IMR-90 (cell line): ENCODE measurements at regions not wholly inside any gene's neighbourhood (a gene's known extent, or its start where the extent isn't known, plus 50 kb on each side); places are given as distances from the start of the nearest gene placed in this dataset.

Experiments used
- ATAC-seq: fragments of 200-7000 bp; cut with Tn5 transposase; 2 replicates; pipeline ENCODE4 v1.9.1; 2020; ENCODE audit warnings: low read depth, mild to moderate bottlenecking, moderate library complexity
- BruUV-seq: library from RNA; stranded (reverse); fragments of 400-500 nt; replicated peaks from 2 replicates; lab custom pipeline; 2021; lab: Mats Ljungman, UMichigan
- CTCF ChIA-PET: fragments of 300-600 bp; formaldehyde crosslinking; extraction: SDS; loops from one replicate; lab custom pipeline; 2021; ENCODE audit warnings: antibody characterized with exemption; lab: Yijun Ruan, JAX
- POLR2A ChIA-PET: fragments of 300-600 bp; sonication (Branson Sonifier 250); formaldehyde crosslinking; loops from one replicate; lab custom pipeline; 2022; ENCODE audit warnings: antibody characterized with exemption; ENCODE audit not compliant: unreplicated experiment; lab: Charles Lee
- DNase-seq: peaks from one replicate; pipeline ENCODE4 v3.0.0; 2013
- H2AFZ ChIP-seq: replicated peaks from 2 replicates; pipeline ENCODE3; 2013; ENCODE audit warnings: low read length, mild to moderate bottlenecking; ENCODE audit not compliant: poor library complexity
- H2AK5ac ChIP-seq: 2 replicates; pipeline ENCODE4 v1.6.1; 2013; ENCODE audit warnings: low read depth, low read length, inconsistent platforms
- H2AK9ac ChIP-seq: replicated peaks from 2 replicates; pipeline ENCODE3; 2013; ENCODE audit warnings: mild to moderate bottlenecking, low read depth, low read length, moderate library complexity; ENCODE audit not compliant: poor library complexity
- H2BK120ac ChIP-seq: 2 replicates; pipeline ENCODE4 v1.6.1; 2013; ENCODE audit warnings: low read depth, low read length, inconsistent platforms
- H2BK15ac ChIP-seq: 3 replicates; pipeline ENCODE4 v1.6.1; 2013; ENCODE audit warnings: low read depth, low read length, inconsistent platforms
- H2BK20ac ChIP-seq: 2 replicates; pipeline ENCODE4 v1.6.1; 2013; ENCODE audit warnings: low read depth, mild to moderate bottlenecking, inconsistent platforms, low read length, moderate library complexity
- H2BK5ac ChIP-seq: 2 replicates; pipeline ENCODE4 v1.6.1; 2013; ENCODE audit warnings: mild to moderate bottlenecking, low read depth, low read length, inconsistent platforms; ENCODE audit not compliant: poor library complexity, severe bottlenecking
- H3K14ac ChIP-seq: replicated peaks from 2 replicates; pipeline ENCODE4 v1.6.1; 2013; ENCODE audit warnings: low read depth, low read length, inconsistent platforms
- H3K18ac ChIP-seq: 2 replicates; pipeline ENCODE4 v1.6.1; 2013; ENCODE audit warnings: low read depth, low read length, control low read depth
- H3K23ac ChIP-seq: 2 replicates; pipeline ENCODE4 v1.6.1; 2013; ENCODE audit warnings: low read depth, low read length, inconsistent platforms
- H3K27ac ChIP-seq: 2 replicates; pipeline ENCODE4 v1.5.1; 2013; ENCODE audit warnings: mild to moderate bottlenecking, control low read depth, low read length; ENCODE audit not compliant: insufficient read depth
- H3K27me3 ChIP-seq: 2 replicates; pipeline ENCODE4 v1.6.1; 2013; ENCODE audit warnings: low read length; ENCODE audit not compliant: control insufficient read depth, insufficient read depth
- H3K36me3 ChIP-seq: 2 replicates; pipeline ENCODE4 v1.6.1; 2013; ENCODE audit warnings: low read length, mixed read lengths; ENCODE audit not compliant: control insufficient read depth, insufficient read depth
- H3K4ac ChIP-seq: 2 replicates; pipeline ENCODE4 v1.6.1; 2013; ENCODE audit warnings: low read depth, low read length, inconsistent platforms
- H3K4me1 ChIP-seq: 2 replicates; pipeline ENCODE4 v1.6.1; 2013; ENCODE audit warnings: low read length, mixed read lengths; ENCODE audit not compliant: control insufficient read depth, insufficient read depth
- H3K4me2 ChIP-seq: 2 replicates; pipeline ENCODE4 v1.6.1; 2013; ENCODE audit warnings: low read depth, mild to moderate bottlenecking, control low read depth, low read length, moderate library complexity
- H3K4me3 ChIP-seq: 2 replicates; pipeline ENCODE4 v1.5.1; 2013; ENCODE audit warnings: low read depth, mild to moderate bottlenecking, control low read depth, low read length, moderate library complexity; ENCODE audit not compliant: insufficient read depth
- H3K56ac ChIP-seq: 2 replicates; pipeline ENCODE4 v1.6.1; 2013; ENCODE audit warnings: low read length, inconsistent platforms; ENCODE audit not compliant: insufficient read depth; ENCODE audit errors: extremely low read depth
- H3K79me1 ChIP-seq, 2 experiments: 2 replicates each; pipeline ENCODE4 v1.6.1; 2013; ENCODE audit warnings: low read length in 2 of 2, inconsistent platforms in 1 of 2, low read depth in 1 of 2
- H3K9ac ChIP-seq: 2 replicates; pipeline ENCODE4 v1.6.1; 2013; ENCODE audit warnings: low read depth, low read length, control low read depth
- H3K9me1 ChIP-seq: 2 replicates; pipeline ENCODE4 v1.6.1; 2013; ENCODE audit warnings: low read length, inconsistent platforms; ENCODE audit not compliant: insufficient read depth
- H3K9me3 ChIP-seq: 2 replicates; pipeline ENCODE4 v1.6.1; 2013; ENCODE audit warnings: low read length; ENCODE audit not compliant: control insufficient read depth, insufficient read depth
- H4K20me1 ChIP-seq: 2 replicates; pipeline ENCODE4 v1.6.1; 2013; ENCODE audit warnings: low read length, inconsistent platforms; ENCODE audit not compliant: insufficient read depth
- H4K5ac ChIP-seq: 2 replicates; pipeline ENCODE4 v1.6.1; 2013; ENCODE audit warnings: mild to moderate bottlenecking, low read depth, low read length, control low read depth
- H4K8ac ChIP-seq, 2 experiments: 2 replicates each; pipeline ENCODE4 v1.6.1; 2013; ENCODE audit warnings: low read depth in 2 of 2, low read length in 2 of 2, control low read depth in 1 of 2, inconsistent platforms in 1 of 2
- H4K91ac ChIP-seq: 2 replicates; pipeline ENCODE4 v1.6.1; 2013; ENCODE audit warnings: low read depth, low read length, inconsistent platforms; ENCODE audit not compliant: insufficient read depth
- BHLHE40 ChIP-seq: fragments of 150-350 bp; IDR thresholded peaks from 2 replicates; pipeline ENCODE4 v1.6.1; 2016; ENCODE audit warnings: mild to moderate bottlenecking, low read depth, low read length
- CEBPB ChIP-seq: IDR thresholded peaks from 2 replicates; pipeline ENCODE4 v1.6.1; 2012; ENCODE audit warnings: low read depth, low read length, improper control_type of control experiment
- CHD1 ChIP-seq: IDR thresholded peaks from 2 replicates; pipeline ENCODE4 v1.6.1; 2012; ENCODE audit warnings: low read depth, low read length, improper control_type of control experiment
- CTCF ChIP-seq: conservative IDR thresholded peaks from 2 replicates; pipeline ENCODE4 v1.5.1; 2012; ENCODE audit warnings: mild to moderate bottlenecking, low read depth, low read length, improper control_type of control experiment
- ELK1 ChIP-seq: fragments of 150-350 bp; IDR thresholded peaks from 2 replicates; pipeline ENCODE4 v1.6.1; 2016; ENCODE audit warnings: low read depth, mild to moderate bottlenecking, low read length, moderate library complexity, borderline replicate concordance
- FOS ChIP-seq: fragments of 150-350 bp; IDR thresholded peaks from 2 replicates; pipeline ENCODE4 v1.6.1; 2016; ENCODE audit warnings: low read depth, low read length
- MAFK ChIP-seq: IDR thresholded peaks from 2 replicates; pipeline ENCODE4 v1.6.1; 2012; ENCODE audit warnings: low read depth, low read length, improper control_type of control experiment
- MAZ ChIP-seq: IDR thresholded peaks from 2 replicates; pipeline ENCODE4 v1.6.1; 2012; ENCODE audit warnings: low read depth, mild to moderate bottlenecking, low read length, improper control_type of control experiment, moderate library complexity, borderline replicate concordance
- MXI1 ChIP-seq: IDR thresholded peaks from 2 replicates; pipeline ENCODE4 v1.6.1; 2012; ENCODE audit warnings: low read depth, mild to moderate bottlenecking, low read length, moderate library complexity, borderline replicate concordance
- NFE2L2 ChIP-seq: fragments of 150-350 bp; IDR thresholded peaks from 2 replicates; pipeline ENCODE4 v1.6.1; 2016; ENCODE audit warnings: low read depth, mild to moderate bottlenecking, low read length
- POLR2A ChIP-seq: IDR thresholded peaks from 2 replicates; pipeline ENCODE4 v1.6.1; 2012; ENCODE audit warnings: mild to moderate bottlenecking, low read depth, low read length
- RAD21 ChIP-seq: IDR thresholded peaks from 2 replicates; pipeline ENCODE4 v1.6.1; 2012; ENCODE audit warnings: low read length, improper control_type of control experiment
- RCOR1 ChIP-seq: IDR thresholded peaks from 2 replicates; pipeline ENCODE4 v1.6.1; 2012; ENCODE audit warnings: mild to moderate bottlenecking, low read length, improper control_type of control experiment; ENCODE audit not compliant: insufficient replicate concordance
- RFX5 ChIP-seq: IDR thresholded peaks from 2 replicates; pipeline ENCODE4 v1.8.0; 2012; ENCODE audit warnings: low read depth, mild to moderate bottlenecking, low read length, moderate library complexity
- SMC3 ChIP-seq: fragments of 150-350 bp; IDR thresholded peaks from 2 replicates; pipeline ENCODE4 v1.6.1; 2016; ENCODE audit warnings: low read depth, mild to moderate bottlenecking, antibody characterized with exemption, low read length, moderate library complexity
- USF2 ChIP-seq: fragments of 150-350 bp; IDR thresholded peaks from 2 replicates; pipeline ENCODE4 v1.6.1; 2017; ENCODE audit warnings: mild to moderate bottlenecking, antibody characterized with exemption, low read length, low read depth
- WGBS, 2 experiments: methylation state at CpG; one replicate each; pipeline versions ENCODE4 v1.1.5 to v1.1.7; 2013; ENCODE audit warnings: missing lambda C conversion rate in 2 of 2; ENCODE audit not compliant: insufficient read length in 1 of 2; ENCODE audit errors: extremely low coverage in 2 of 2; 5-methylcytosine and 5-hydroxymethylcytosine counted together
- dilution Hi-C: fragments of 300-500 bp; cut with HindIII; formaldehyde crosslinking; loops from one replicate; pipeline ENCODE4 v1.14.3; 2018; ENCODE audit warnings: low sequenced_read_pairs; ENCODE audit not compliant: unreplicated experiment
- in situ Hi-C: fragments of 300-500 bp; cut with MboI; formaldehyde crosslinking; loops from 3 replicates; pipeline ENCODE4 v1.14.3; 2019; ENCODE audit warnings: low sequenced_read_pairs, inconsistent platforms, mixed read lengths
- intact Hi-C: fragments of 100-400 bp; cut with micrococcal nuclease; formaldehyde crosslinking; loops from 2 replicates; pipeline ENCODE4 v1.10.0; 2022

- Histone ChIP-seq H2AFZ (no peak overlapping the region), H3K9me3 (no peaks in the 10 kb centered on the region), H4K91ac (no peak overlapping the region), H3K56ac (no peak overlapping the region), H3K18ac (no peak overlapping the region), H3K23ac (no peak overlapping the region), H2AK9ac (no peak overlapping the region), H2AK5ac (no peak overlapping the region), H2BK15ac (no peak overlapping the region), H3K4ac (no peak overlapping the region), H3K14ac (no peak overlapping the region), H3K79me1 (no peaks in the 10 kb centered on the region), H2BK120ac (no peak overlapping the region), H2BK5ac (no peak overlapping the region), H3K36me3 (no peaks in the 10 kb centered on the region), H4K5ac (no peak overlapping the region), H3K4me2 (no peak overlapping the region), H3K9me1 (no peaks in the 10 kb centered on the region), H3K9ac (no peak overlapping the region), H3K27me3 (peaks cover 10% of the 10 kb centered on the region), H4K8ac (no peak overlapping the region), H3K4me1 (no peaks in the 10 kb centered on the region), H4K20me1 (no peaks in the 10 kb centered on the region), H3K4me3 (no peak overlapping the region), H3K27ac (no peak overlapping the region), H2BK20ac (no peak overlapping the region)
- intact Hi-C loops = no loop called here
- BruUV-seq = no TSS peak
- ChIA-PET POLR2A (no interaction called here), CTCF (no interaction called here)
- dilution Hi-C loops = no loop called here
- in situ Hi-C loops = no loop called here
- TF ChIP-seq RAD21 (no peak), BHLHE40 (no peak), CHD1 (no peak), MXI1 (no peak), USF2 (no peak), ELK1 (no peak), MAZ (no peak), CEBPB (no peak), RCOR1 (no peak), NFE2L2 (no peak), FOS (no peak), MAFK (no peak), POLR2A (no peak), RFX5 (no peak), CTCF (no peak), SMC3 (no peak)
- 0% methylated on average over 1 of the region's 3 CpGs; no CpG with 5 or more reads in 1 of the 2 experiments for WGBS, 2 experiments
- DNase-seq (no peak), ATAC-seq (no peak)
Measured at GRCh38 chr22:26995235-26995634, 337.8 kb downstream of the MIAT start.
